ENCODE measurements at regions not wholly inside any gene's neighbourhood (a gene's known extent, or its start where the extent isn't known, plus 50 kb on each side); places are given as distances from the start of the nearest gene placed in this dataset.

DNA sequence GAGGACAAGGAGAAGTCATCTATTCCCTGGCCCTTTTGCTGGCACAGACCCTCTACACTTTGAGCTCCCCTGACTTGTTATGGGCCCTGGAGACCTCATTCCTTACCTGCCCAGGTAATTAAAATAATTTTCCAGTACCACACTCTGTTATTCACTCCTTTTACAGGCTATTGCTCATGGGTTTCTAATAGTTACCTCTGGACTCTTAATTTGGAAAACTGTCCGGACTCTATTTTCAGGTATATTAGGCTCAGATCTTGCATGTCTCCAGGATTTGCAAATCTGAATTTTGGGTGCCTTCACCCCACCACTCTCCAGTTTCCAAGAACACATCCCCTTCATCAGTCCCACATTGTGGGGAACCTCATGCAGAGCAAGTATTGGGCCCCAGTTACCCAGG, 186.8 kb upstream of the SESN3 start:
- TF ChIP-seq, protein P1, sequence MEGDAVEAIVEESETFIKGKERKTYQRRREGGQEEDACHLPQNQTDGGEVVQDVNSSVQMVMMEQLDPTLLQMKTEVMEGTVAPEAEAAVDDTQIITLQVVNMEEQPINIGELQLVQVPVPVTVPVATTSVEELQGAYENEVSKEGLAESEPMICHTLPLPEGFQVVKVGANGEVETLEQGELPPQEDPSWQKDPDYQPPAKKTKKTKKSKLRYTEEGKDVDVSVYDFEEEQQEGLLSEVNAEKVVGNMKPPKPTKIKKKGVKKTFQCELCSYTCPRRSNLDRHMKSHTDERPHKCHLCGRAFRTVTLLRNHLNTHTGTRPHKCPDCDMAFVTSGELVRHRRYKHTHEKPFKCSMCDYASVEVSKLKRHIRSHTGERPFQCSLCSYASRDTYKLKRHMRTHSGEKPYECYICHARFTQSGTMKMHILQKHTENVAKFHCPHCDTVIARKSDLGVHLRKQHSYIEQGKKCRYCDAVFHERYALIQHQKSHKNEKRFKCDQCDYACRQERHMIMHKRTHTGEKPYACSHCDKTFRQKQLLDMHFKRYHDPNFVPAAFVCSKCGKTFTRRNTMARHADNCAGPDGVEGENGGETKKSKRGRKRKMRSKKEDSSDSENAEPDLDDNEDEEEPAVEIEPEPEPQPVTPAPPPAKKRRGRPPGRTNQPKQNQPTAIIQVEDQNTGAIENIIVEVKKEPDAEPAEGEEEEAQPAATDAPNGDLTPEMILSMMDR (IDR thresholded peaks at IDR 0.05) = no peak
- TF ChIP-seq POLR2A (IDR thresholded peaks at IDR 0.05) = no peak

All from Peyer's patch (tissue), 4 donors.